HG02870 (cell line): ENCODE measurements at regions not wholly inside any gene's neighbourhood (a gene's known extent, or its start where the extent isn't known, plus 50 kb on each side); places are given as distances from the start of the nearest gene placed in this dataset.

Experiments
- ATAC-seq: cut with Tn5 transposase; IDR thresholded peaks from one replicate; pipeline ENCODE4 v1.9.1; 2021; ENCODE audit warnings: mild to moderate bottlenecking, moderate library complexity; ENCODE audit not compliant: unreplicated experiment

- ATAC-seq: no peak
These were observed 883.4 kb upstream of the CDH2 start for GRCh38 chr18:29060349-29060748.

DNA sequence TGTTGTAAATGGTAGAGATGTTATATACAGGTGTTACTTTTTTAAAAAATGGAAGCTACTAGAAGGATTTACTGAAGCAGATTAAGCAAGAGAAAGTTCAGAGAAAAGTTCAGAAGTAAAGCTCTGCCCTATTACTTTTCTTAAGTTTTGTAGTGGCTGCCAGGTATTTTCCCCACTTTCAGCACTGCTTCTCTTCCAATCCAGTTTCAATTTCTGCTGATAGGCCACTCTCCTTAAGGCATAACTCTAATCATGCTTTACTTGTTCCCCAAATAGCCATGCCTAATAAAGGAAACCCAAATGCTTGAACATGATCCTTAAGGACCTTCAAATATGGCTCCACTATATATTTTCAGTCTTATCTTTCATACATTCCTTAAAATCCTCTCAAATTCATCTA lies 880.8 kb upstream of the CDH2 start:
- no peak for ATAC-seq

DNA sequence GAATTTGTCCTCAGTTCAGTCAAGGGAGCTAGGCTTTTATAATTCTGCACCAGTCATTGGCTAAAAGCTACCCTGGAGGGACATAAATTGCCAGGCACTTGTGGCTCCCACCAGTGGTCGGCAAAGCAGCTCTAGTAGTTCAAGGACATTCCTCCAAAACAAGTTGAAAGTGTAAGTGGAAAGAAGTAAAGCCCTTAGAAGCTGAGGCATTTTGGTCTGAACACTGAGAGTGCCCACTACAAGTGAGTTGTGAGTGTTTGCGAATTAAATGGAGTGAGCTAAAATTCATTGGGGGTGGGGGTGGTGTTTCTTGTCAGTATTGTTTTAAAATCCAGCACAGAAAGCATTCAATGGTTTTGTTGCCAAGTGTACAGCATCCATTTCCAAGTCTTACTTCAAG lies 879.9 kb upstream of the CDH2 start:
- ATAC-seq: no peak

DNA sequence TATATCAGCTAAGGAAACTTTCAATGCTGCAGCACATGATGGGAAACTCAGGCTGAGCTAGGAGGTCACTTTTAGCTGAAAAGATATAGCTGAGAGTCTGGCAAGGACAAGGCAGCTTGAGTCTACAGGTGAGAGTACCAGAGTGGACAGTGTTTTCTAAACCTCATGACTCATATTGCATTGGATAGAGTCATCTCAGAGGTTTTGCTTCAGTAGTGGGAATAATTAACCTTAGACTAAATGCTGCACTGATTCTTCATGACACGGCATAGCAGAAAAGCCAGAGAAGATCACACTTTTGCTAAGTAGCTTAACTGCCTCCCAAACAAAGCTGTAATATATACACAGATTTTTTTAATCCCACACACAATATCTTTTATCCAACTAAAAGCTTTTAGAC lies 865.0 kb upstream of the CDH2 start:
- no peak for ATAC-seq

DNA sequence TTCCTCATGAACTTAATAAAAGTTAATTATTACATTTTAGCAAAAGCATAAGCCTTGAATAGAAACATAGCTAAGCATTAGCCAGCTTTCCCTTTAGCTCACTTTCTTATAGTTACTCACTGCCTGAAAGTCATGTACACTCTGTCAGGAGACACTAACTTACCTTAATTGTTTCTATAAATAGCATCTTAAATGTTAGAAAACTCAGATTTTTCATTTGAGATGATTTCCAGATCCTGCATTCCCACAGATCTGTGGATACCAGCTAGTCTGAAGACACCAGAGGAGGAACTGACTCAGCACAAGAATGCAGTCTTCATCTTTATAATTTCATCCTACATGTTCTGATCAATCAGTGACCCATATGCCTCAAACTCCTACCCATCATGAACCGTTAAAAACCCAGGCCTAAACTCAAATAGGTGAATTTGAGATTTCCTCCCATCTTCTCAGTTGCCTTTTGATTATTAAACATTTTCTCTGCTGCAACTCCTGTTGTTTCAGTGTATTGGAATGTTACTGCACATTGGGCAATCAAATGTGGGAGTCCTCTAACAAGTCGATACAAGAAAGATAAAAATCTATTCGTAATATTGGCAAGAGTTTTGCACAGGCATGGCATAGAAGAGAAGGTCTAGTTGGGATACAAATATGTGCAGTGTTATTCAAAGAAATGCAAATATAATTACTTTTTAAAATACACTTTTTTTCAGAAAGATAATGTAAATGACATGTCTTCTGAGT lies 857.4 kb upstream of the CDH2 start:
- no peak for ATAC-seq

GRCh38 chr18:29028560-29028959 lies 851.6 kb upstream of the CDH2 start:
- no peak for ATAC-seq

- ATAC-seq: no peak
These were observed 842.0 kb upstream of the CDH2 start for GRCh38 chr18:29018976-29019375.

GRCh38 chr18:29012883-29013465 lies 836.0 kb upstream of the CDH2 start:
- ATAC-seq: no peak

DNA sequence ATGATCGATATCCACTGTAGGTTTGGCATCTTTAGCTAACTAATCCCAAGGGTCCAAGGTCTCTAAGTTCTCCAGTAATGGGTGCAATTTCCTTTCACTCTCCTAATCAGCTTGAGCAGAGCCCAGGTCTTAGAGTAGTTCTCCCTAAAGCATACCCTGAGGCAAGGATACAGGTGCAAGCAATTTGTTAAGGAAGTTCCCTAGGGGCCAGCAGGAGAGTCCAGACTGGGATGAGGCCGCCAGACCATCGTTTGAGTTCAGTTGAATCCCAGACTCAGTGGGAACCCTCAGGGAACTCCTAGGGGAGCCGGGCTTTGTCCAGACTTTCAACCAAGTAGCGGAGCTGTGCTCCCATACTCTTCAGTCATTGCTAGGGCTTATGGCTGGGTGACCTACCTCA lies 835.4 kb upstream of the CDH2 start:
- no peak for ATAC-seq

DNA sequence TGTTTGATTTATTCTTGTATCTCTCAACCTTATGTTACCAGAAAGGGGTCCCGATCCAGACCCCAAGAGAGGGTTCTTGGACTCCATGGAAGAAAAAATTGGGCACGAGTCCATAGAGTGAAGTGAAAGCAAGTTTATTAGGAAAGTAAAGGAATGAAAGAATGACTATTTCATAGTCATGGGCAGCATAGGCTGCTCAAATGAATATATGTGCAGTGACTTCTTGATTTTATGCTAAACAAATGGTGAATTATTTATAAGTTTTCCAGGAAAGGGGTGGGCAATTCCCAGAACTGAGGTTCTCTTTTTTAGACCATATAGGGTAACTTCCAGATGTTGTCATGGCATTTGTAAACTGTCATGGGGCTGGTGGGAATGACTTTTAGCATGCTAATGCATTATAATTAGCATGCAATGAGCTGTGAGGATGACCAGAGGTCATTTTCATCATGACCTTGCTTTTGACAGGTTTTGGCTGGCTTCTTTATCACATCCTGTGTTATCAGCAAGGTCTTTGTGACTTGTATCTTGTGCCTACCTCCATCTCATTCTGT lies 832.4 kb upstream of the CDH2 start:
- ATAC-seq: no peak

- ATAC-seq: no peak
These were observed 831.9 kb upstream of the CDH2 start for GRCh38 chr18:29008809-29009208.

- ATAC-seq: no peak
These were observed 831.2 kb upstream of the CDH2 start for GRCh38 chr18:29007986-29008654.

DNA sequence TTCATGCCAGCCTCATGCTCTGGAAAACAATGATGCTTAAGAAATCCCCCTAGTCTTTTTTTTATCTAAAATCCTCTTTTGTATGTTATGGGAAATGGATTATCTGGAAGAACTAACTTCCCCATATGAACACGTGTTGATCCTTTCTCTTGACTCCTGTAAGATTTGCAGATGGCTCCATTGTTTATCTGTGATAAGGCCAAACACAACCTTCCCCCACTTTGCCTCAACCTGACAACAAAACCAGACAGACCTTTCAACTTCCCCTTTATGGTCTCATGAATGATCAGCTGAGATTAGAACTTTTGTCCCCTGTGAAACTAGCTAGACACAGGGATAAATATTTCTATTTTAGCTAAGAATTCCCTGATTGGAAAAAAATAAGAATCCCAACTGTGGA lies 828.0 kb upstream of the CDH2 start:
- no peak for ATAC-seq

DNA sequence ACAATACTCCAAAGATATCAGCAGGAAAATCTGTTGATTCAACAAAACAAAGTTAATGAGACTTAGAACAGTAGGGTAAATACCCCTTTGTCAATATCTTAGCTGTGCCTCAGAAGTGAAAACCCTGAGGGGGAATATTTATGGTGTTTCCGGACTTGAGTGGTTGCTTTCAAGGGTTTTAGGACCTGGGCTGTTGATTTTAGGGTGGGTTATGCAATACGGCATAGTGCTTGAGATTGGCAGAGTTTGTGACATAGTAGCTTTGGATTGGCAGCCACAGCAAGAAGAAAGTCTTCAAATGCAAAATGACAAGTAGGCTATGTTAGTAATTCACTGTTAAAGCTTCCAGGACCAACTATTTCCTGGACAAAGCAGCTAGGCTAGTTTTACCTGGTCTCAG lies 826.3 kb upstream of the CDH2 start:
- ATAC-seq: no peak

- ATAC-seq: no peak
These were observed 825.8 kb upstream of the CDH2 start for GRCh38 chr18:29002747-29003146.

DNA sequence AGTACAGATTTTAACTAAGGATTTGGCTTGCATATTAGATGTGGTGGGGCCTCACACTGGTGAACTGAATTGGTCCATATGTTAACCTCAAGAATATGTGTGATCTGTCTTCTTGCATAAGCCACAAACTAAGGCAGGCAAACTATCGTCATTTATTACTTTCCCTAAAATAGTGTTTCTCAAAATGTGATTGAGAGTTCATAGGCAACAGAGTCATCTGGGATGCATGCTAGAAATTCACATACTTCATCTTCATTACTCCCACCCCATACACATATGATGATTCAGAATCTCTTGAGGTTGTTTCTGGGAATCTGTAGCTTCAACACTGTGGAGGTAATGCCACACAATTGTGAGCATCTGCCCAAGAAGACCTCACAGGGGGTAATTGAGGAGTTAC lies 822.8 kb upstream of the CDH2 start:
- ATAC-seq: no peak

GRCh38 chr18:28995319-28995718 lies 818.4 kb upstream of the CDH2 start:
- no peak for ATAC-seq

GRCh38 chr18:28984731-28985130 lies 807.8 kb upstream of the CDH2 start:
- ATAC-seq: no peak

DNA sequence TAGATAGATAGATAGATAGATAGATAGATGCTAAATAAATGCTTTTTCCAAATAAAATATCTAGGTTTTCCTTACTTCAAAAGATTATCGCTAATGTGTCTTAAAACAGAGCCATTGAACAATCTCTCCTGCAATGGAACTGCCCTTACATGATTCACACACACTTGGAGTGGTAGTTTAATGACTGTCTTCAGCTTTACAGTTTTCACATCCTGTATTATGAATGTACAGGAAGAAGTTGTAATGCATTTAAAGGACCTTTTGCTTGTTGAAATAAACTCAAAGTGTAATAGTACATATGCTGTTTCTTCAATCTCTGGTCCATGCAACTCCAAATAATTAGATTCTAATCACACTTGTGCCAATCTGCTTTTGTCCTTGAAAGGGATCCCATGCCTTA lies 797.6 kb upstream of the CDH2 start:
- no peak for ATAC-seq

DNA sequence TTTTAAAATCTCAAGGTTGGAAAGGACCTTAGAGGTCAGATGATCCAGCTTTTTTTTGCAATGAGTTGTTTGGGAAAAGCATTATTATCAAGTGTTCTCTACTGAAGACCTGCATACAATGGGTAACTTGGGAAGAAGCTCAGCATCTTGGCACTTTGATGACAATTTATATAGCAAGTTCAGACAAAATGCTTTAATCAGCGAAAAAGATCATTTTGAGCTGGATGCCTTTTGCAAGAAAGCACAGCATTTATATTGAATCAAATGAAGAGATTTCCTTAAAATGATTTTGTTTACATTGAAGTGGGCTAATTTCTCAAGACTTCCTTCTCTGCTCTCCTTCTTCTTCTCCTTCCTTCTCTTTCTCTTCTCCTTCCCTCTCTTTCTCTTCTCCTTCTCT lies 796.4 kb upstream of the CDH2 start:
- no peak for ATAC-seq

GRCh38 chr18:28972333-28972907 lies 795.5 kb upstream of the CDH2 start:
- no peak for ATAC-seq

DNA sequence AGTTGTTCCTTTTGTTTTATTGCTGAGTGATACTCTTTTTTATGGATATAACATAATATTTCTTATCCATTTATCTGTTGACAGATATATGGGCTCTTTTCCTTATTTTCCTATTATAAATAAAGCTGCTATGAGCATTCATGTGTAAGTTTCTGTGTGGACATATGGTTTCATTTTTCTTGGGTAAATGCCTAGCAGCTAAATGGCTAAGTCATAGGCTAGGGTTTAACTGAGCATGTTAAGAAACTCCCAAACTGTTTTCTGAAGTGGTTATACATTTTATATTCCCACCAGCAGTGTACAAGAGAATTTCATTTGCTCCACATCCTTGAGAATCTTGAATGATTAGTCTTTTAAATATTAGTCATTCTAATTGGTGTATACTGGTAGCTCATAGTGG lies 786.6 kb upstream of the CDH2 start:
- ATAC-seq: no peak
